ENCODE measurements at regions not wholly inside any gene's neighbourhood (a gene's known extent, or its start where the extent isn't known, plus 50 kb on each side); places are given as distances from the start of the nearest gene placed in this dataset.

DNA sequence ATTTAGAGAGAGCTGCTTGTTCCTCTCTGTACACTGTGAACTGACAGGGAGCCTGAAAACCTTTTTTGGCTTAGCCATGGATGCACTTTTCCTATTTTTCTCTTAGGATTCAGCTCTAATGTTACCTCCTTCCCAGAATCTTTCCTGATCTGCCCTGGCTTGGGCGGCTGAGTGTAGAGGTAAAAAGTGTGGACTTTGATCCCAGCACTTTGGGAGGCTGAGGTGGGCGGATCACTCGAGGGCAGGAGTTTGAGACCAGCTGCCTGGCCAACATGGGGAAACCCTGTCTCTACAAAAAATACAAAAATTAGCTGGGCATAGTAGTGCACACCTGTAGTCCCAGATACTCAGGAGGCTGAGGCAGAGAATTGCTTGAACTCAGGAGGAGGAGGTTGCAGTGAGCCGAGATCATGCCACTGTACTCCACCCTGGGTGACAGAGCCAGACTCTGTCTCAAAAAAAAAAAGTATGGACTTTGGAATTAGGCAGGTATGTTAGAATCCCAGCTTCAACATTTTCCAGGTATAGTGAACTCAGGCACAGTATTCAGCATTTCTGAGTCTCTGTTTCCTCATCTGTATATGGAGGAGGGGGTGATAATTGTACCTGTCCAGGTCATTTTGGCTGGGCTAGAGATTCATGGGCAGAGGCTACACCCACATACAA lies 212.5 kb upstream of the EEF2KMT start:
- TF ChIP-seq, protein P1, sequence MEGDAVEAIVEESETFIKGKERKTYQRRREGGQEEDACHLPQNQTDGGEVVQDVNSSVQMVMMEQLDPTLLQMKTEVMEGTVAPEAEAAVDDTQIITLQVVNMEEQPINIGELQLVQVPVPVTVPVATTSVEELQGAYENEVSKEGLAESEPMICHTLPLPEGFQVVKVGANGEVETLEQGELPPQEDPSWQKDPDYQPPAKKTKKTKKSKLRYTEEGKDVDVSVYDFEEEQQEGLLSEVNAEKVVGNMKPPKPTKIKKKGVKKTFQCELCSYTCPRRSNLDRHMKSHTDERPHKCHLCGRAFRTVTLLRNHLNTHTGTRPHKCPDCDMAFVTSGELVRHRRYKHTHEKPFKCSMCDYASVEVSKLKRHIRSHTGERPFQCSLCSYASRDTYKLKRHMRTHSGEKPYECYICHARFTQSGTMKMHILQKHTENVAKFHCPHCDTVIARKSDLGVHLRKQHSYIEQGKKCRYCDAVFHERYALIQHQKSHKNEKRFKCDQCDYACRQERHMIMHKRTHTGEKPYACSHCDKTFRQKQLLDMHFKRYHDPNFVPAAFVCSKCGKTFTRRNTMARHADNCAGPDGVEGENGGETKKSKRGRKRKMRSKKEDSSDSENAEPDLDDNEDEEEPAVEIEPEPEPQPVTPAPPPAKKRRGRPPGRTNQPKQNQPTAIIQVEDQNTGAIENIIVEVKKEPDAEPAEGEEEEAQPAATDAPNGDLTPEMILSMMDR (IDR thresholded peaks at IDR 0.05): no peak
- TF ChIP-seq POLR2A (IDR thresholded peaks at IDR 0.05): no peak

All from uterus (tissue), 2 donors.